ENCODE measurements at regions not wholly inside any gene's neighbourhood (a gene's known extent, or its start where the extent isn't known, plus 50 kb on each side); places are given as distances from the start of the nearest gene placed in this dataset.
"Not testable (repeated sequence)": the region's sequence is repeated elsewhere in the genome, so short reads cannot be mapped to it uniquely, and the experiment has no call there.

- DNase-seq = no peak
These were observed 405.5 kb downstream of the RPS24 start for GRCh38 chr10:78438907-78439809.

GRCh38 chr10:78441010-78441409, 407.3 kb downstream of the RPS24 start:
- no peak for DNase-seq

GRCh38 chr10:78441694-78442093, 408.0 kb downstream of the RPS24 start:
- DNase-seq = no peak

GRCh38 chr10:78442836-78443550, 409.3 kb downstream of the RPS24 start:
- no peak for DNase-seq

GRCh38 chr10:78443900-78444571, 410.4 kb downstream of the RPS24 start:
- DNase-seq = peak in 1 of 14 donors; percentile 9

DNA sequence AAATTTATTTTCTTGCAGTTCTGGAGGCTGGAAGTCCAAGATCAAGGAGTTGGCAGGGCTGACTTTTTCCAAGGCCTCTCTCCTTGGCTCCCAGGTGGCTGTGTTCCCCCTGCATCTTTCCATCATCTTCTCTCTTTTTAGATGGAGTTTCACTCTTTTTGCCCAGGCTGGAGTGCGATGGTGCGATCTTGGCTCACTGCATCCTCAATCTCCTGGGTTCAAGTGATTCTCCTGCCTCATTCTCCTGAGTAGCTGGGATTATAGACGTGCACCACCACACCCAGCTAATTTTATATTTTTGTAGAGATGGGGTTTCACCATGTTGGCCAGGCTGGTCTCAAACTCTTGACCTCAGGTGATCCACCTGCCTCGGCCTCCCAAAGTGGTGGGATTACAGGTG, 411.1 kb downstream of the RPS24 start:
- DNase-seq = not testable (repeated sequence)

DNA sequence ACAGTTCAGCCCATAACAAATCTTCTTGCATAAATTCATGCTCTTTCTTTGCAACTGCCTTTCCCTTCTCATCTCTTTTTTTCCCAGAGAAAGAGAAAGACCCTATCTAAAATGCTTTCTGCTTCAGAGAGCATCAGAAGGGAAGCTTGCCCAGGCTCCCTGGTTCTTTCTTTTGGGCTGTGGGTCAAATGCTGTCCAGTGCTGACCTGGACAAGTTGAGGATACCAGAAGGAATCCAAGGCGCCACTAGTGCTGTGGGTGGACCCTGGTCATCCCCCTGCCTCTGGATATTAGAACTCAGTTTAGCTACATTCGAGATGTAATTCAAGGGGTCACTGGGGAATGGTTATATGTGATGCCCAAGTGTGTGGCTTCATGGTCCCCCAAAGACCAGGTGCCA, 411.6 kb downstream of the RPS24 start:
- DNase-seq = no peak

DNA sequence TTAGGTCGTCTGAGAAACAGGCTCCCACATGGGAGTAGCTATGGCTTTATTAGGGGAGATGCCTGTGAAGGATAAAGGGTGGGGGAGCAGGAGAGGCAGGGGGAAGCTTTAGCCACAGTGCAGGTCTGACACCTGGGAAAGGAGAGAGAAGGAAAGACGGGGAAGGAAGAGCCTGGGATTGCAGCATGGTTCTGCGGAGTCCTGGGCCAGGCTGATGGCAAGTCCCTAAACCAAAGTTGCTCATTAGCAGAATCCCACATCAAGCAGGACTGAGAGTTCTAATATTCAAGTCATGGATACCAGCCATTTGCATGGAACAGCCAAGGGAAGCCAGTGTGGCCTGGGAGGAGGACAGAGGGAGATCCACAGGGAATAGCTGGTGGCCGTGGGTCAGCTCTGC, 414.8 kb downstream of the RPS24 start:
- DNase-seq = no peak

DNA sequence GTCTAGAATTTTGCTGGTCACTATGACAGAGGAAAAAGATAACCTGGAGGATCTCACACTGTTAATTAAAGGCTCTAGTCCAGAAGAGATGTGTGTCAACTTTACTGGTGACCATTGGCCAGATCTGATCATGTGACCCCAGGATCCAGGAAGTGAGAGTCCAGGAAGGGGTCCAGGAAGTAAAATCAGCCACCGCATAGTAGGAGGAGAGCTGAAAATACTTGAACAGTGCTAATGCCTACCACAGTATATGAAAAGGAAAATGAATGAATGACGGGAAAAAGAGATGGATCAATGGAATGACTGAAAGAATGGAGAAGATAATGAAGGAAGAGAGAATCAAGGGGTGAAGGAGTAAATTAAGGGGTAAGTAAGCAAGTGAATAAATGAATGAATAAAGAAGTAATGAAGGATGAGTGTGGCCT, 415.3 kb downstream of the RPS24 start:
- DNase-seq = no peak

DNA sequence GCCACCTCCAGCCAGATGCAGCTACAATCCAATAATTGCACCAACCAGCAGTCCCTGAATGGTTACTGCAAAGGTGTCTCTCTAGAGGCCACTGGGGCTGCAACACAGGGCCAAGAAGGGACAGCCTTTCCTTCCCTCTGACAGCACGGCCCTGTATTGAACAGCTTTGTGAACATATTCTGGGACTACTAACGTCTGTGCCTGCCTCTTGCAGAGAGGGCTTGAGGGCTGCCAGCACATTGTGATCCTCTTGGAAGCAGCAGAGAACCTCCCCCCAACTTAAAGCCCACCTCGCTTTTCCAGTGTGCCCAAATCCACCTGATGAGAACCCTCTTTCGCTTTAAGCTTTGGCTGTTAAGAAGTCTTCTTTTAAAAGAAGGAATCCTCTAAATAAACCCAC, 415.9 kb downstream of the RPS24 start:
- no peak for DNase-seq

DNA sequence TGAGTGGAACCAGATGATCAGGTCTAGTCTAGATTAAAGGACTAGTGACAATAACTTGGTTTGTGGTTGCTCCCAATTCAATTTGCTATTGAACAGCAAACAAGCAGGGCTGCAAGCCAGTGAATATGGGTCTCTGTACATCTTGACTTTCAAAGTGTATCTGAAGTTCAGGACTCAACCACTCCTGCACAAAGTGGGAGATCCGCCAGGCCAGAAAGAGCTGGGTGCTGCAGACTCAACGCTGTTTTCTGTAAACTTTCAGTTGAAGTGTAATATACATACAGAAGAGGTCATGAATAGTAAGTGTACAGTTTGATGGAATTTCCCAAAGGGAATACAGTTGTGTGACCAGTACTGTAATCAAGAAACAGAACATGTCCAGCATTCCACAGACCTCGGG, 416.6 kb downstream of the RPS24 start:
- DNase-seq = no peak

- no peak for DNase-seq
These were observed 417.3 kb downstream of the RPS24 start for GRCh38 chr10:78450807-78451485.

DNA sequence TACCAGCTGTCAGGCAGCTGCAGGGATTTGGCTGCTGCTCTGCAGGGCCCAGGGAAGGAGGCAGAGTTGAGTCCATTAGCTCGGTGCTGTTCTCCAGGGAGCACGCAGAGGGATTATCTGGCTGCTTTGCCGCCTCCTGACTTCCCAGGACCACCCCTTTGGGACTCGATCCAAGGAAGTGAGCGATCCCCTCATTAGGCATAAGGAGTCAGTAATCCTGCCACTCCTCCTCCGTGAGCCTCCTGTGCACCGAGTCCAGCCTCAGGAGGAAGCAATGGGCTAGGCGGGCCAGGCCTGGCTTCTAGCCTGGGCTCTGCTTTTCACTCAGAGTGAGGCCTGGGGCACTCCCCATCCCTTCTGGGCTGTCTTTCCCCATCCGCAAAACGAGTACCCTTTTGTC, 417.9 kb downstream of the RPS24 start:
- DNase-seq = no peak

- no peak for DNase-seq
These were observed 420.5 kb downstream of the RPS24 start for GRCh38 chr10:78454123-78454645.

DNA sequence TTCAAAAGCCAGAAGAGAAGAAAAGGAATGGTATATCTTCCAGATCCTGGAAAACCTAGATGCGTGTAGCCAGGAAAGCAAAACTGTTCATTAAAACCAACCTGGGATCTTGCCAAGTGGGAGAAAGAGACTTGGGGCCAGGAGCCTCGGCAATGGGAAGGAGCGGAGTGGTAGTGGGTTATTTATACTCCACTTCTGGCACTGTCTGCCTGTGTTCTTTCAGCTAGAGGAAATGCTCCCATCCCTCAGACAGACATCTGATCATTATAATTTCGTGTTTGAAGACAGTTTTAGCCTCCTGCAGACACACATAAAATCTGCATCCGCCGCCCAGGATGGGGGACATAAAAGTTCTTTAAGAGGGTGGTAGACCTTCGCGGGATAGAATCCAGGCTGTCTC, 421.6 kb downstream of the RPS24 start:
- DNase-seq = no peak

- DNase-seq = no peak
These were observed 422.1 kb downstream of the RPS24 start for GRCh38 chr10:78455811-78456210.

GRCh38 chr10:78456649-78457400, 423.2 kb downstream of the RPS24 start:
- no peak for DNase-seq

DNA sequence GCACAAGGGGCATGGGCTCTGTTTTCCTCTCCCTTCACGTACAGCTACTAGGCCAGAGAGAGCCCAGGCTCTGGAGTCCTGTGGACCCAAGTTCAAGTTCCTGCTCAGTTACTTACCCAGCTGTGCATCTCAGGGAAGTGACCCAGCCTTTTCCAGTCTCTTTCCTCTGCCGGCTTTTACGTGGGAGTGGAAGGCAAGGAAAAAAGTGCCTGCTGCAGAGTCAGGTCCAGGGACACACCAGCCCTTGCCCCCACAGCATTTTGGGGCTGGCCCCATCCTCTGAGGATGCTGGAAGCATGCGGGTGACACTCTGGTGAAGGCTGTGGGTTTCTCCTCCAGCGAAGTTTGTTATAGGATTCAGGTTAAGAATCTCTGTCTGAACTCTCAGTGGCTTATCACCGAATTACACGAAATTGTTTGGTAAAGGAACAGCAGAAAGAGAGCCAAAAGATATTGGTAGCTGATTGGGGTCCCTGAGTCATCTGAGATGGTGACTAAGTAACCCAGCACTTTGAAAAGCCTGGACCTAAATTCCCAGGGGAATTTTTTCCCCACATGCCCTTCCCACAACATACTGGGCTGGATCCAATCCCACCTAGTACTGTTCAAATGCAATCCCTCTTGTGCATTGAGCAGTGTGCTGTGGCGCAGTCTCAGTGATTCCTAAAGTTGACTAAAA, 424.3 kb downstream of the RPS24 start:
- no peak for DNase-seq

DNA sequence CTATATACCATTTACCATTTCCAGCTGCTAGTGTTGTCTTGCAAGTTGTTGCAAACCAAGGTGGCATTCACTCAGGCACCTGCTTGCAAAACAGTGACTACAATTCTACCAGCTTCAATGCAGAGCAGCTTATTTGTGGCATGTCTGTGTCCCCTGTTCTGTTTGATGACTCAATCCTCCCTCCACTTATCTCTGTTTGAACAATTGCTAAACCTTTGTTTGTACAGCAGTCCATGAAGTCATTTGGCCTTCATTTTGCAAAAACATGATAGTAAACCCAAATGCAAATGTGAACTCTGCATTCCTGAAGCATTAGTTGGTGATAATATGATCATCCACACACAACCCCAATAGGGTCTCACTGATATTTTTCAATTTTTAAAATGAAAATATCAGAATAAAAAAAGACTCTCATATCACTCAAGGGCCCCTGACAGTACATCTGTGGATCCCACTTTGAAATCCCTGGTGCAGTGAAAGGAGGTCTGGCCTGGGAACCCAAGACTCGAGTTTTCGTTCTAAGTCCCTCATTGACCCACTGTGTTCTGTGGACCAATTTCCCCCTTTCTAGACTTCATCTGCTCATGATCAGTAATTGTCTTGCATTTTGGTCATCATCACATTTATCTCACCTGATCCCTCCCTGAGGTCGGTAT, 425.4 kb downstream of the RPS24 start:
- DNase-seq = no peak

- no peak for DNase-seq
These were observed 426.0 kb downstream of the RPS24 start for GRCh38 chr10:78459639-78460037.
